CD4-positive, CD25-positive, alpha-beta regulatory T cell (primary cell): ENCODE measurements at regions not wholly inside any gene's neighbourhood (a gene's known extent, or its start where the extent isn't known, plus 50 kb on each side); places are given as distances from the start of the nearest gene placed in this dataset.
"Not testable (repeated sequence)": the region's sequence is repeated elsewhere in the genome, so short reads cannot be mapped to it uniquely, and the experiment has no call there.

ENCODE experiments used
- ATAC-seq, 2 donors: fragments of 150-1000 bp; cut with Tn5 transposase; one replicate each; pipeline ENCODE4 v1.10.0; 2021; ENCODE audit warnings: low read depth in 2 of 2, moderate number of reproducible peaks in 2 of 2, moderate library complexity in 1 of 2
- DNase-seq, 3 donors: peaks; one replicate each; pipeline versions ENCODE4 v3.0.0 to v3.0.0-alpha.2; 2012 to 2022; ENCODE audit warnings: mixed read lengths in 1 of 3
- H3K27ac ChIP-seq: one replicate; pipeline ENCODE4 v1.7.0; 2013; ENCODE audit warnings: mild to moderate bottlenecking, low read length; ENCODE audit not compliant: insufficient read depth, poor library complexity, severe bottlenecking
- H3K27me3 ChIP-seq: one replicate; pipeline ENCODE4 v1.7.0; 2013; ENCODE audit warnings: low read length; ENCODE audit not compliant: control insufficient read depth, insufficient read depth
- H3K36me3 ChIP-seq: one replicate; pipeline ENCODE4 v1.7.0; 2013; ENCODE audit warnings: mild to moderate bottlenecking, low read length, moderate library complexity; ENCODE audit not compliant: control insufficient read depth, insufficient read depth
- H3K4me1 ChIP-seq: 2 replicates; pipeline ENCODE4 v1.7.0; 2013; ENCODE audit warnings: mild to moderate bottlenecking, low read length; ENCODE audit not compliant: insufficient read depth, control insufficient read depth, poor library complexity, severe bottlenecking
- H3K4me3 ChIP-seq: one replicate; pipeline ENCODE4 v1.7.0; 2013; ENCODE audit warnings: low read depth, mild to moderate bottlenecking, low read length, moderate library complexity
- H3K9me3 ChIP-seq, 2 experiments: 1 replicate in 1 of 2; 2 replicates in 1 of 2; pipeline ENCODE4 v1.7.0; 2013; ENCODE audit warnings: low read length in 2 of 2, mild to moderate bottlenecking in 1 of 2, moderate library complexity in 1 of 2; ENCODE audit not compliant: control insufficient read depth in 2 of 2
- H3K27ac Mint-ChIP-seq, 3 donors: one replicate each; pipeline ENCODE4 v1.8.0; 2020 to 2022; ENCODE audit warnings: mild to moderate bottlenecking in 3 of 3, mixed read lengths in 3 of 3, moderate library complexity in 2 of 3
- H3K27me3 Mint-ChIP-seq: one replicate; pipeline ENCODE4 v1.8.0; 2022; ENCODE audit warnings: mild to moderate bottlenecking, mixed read lengths
- H3K36me3 Mint-ChIP-seq: one replicate; pipeline ENCODE4 v1.8.0; 2020; ENCODE audit warnings: mixed read lengths
- H3K4me1 Mint-ChIP-seq, 4 donors: one replicate each; pipeline ENCODE4 v1.8.0; 2020 to 2022; ENCODE audit warnings: mixed read lengths in 4 of 4, mild to moderate bottlenecking in 1 of 4
- H3K4me3 Mint-ChIP-seq, 4 donors: one replicate each; pipeline ENCODE4 v1.8.0; 2020 to 2022; ENCODE audit warnings: mild to moderate bottlenecking in 4 of 4, mixed read lengths in 4 of 4, moderate library complexity in 3 of 4
- H3K9me3 Mint-ChIP-seq, 7 donors: one replicate each; pipeline ENCODE4 v1.8.0; 2020 to 2022; ENCODE audit warnings: mixed read lengths in 7 of 7, mild to moderate bottlenecking in 3 of 7, moderate library complexity in 2 of 7

DNA sequence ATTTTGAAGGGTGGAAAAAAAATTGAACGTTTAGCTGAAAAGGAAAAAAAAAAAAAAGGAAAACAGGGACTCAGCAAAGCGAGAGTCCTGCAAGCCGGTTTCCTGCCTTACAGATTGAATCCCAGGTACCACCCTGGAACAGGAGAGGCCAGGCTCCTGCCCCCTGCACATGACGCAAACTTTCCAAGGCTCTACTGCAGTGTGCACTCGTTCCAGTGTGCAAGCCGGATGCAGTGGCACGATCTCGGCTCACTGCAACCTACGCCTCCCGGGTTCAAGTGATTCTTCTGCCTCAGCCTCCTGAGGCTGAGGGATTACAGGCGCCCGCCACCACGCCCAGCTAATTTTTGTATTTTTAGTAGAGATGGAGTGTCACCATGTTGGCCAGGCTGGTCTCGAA lies 618.7 kb upstream of the CDH10 start:
- H3K4me3 Mint-ChIP-seq, DNase-seq, ATAC-seq: not testable (repeated sequence)

DNA sequence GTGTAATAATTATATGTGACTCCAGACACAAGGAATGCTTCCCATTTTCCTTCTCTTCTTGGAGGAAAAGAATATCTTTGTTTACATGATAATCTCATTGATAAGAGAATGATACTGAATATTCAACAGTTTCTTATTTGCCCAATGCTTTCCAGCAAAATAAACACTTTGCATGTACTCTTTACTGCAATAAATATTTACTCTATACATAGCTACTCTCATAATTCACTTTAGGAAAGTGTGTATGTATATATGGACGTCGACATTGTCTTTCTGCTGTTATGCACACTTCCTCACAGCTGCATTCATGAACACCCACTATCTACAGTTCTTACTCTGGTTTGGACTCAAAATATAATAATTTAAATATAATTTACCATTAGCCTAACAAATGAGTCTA lies 617.4 kb upstream of the CDH10 start:
- peaks cover 0 to 2% of the 10 kb centered on the region in 2 experiments for H3K9me3 ChIP-seq
- no peak overlapping the region for H3K4me3 Mint-ChIP-seq
- no peak overlapping the region for H3K27ac Mint-ChIP-seq
- H3K36me3 Mint-ChIP-seq, result no peaks in the 10 kb centered on the region
- H3K36me3 ChIP-seq, result no peaks in the 10 kb centered on the region
- ATAC-seq (no peak), DNase-seq (no peak)
- H3K9me3 Mint-ChIP-seq, result peaks cover 2 to 28% (median 5%) of the 10 kb centered on the region in 7 donors
- no peaks in the 10 kb centered on the region for H3K4me1 Mint-ChIP-seq
- no peaks in the 10 kb centered on the region for H3K27me3 Mint-ChIP-seq
- H3K27ac ChIP-seq, result no peak overlapping the region
- no peak overlapping the region for H3K4me3 ChIP-seq
- no peaks in the 10 kb centered on the region for H3K4me1 ChIP-seq
- no peaks in the 10 kb centered on the region for H3K27me3 ChIP-seq

More for the DNA sequence above, 618.7 kb upstream of the CDH10 start:
- H3K9me3 Mint-ChIP-seq, result peaks cover 2 to 37% (median 5%) of the 10 kb centered on the region in 7 donors
- not testable (repeated sequence) for H3K27ac ChIP-seq, H3K27ac Mint-ChIP-seq, H3K4me3 ChIP-seq, H3K27me3 ChIP-seq, H3K4me1 Mint-ChIP-seq, H3K27me3 Mint-ChIP-seq, H3K4me1 ChIP-seq, H3K36me3 Mint-ChIP-seq, H3K36me3 ChIP-seq, H3K9me3 ChIP-seq

GRCh38 chr5:25255128-25255527 lies 610.4 kb upstream of the CDH10 start:
- ATAC-seq (no peak), DNase-seq (no peak)
- H3K9me3 ChIP-seq, result peaks cover 0 to 9% of the 10 kb centered on the region in 2 experiments
- Mint-ChIP-seq H3K4me1 (no peaks in the 10 kb centered on the region), H3K27ac (no peak overlapping the region), H3K36me3 (no peaks in the 10 kb centered on the region), H3K9me3 (peaks cover 2 to 44% (median 6%) of the 10 kb centered on the region in 7 donors), H3K4me3 (no peak overlapping the region), H3K27me3 (no peaks in the 10 kb centered on the region)
- no peak overlapping the region for H3K27ac ChIP-seq
- no peak overlapping the region for H3K4me3 ChIP-seq
- no peaks in the 10 kb centered on the region for H3K4me1 ChIP-seq
- H3K36me3 ChIP-seq, result no peaks in the 10 kb centered on the region
- no peaks in the 10 kb centered on the region for H3K27me3 ChIP-seq

DNA sequence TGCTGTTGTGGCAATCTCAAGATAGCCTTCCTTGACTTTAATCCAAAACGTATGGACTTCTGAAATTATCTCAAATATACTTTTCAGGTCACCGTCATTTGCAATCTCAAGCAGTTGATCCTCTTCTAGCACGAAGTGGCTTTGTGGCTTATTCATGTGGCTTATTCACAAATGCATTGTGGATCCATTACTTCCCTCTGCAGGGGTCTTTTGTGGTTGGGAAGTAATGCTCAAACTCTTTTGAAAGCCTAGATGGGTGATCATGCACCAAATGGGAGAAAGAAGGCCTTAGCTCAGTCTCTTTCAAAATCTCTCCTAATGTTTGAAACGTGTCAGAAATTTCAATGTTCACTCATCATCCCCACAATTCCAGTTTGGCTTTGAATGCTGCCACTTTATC lies 597.2 kb upstream of the CDH10 start:
- H3K27ac ChIP-seq, result no peak overlapping the region
- no peaks in the 10 kb centered on the region for H3K36me3 Mint-ChIP-seq
- peaks cover 6 to 11% of the 10 kb centered on the region in 2 experiments for H3K9me3 ChIP-seq
- H3K27ac Mint-ChIP-seq, result no peak overlapping the region
- H3K36me3 ChIP-seq, result no peaks in the 10 kb centered on the region
- no peaks in the 10 kb centered on the region for H3K27me3 ChIP-seq
- ATAC-seq, result no peak
- no peaks in the 10 kb centered on the region for H3K4me1 Mint-ChIP-seq
- H3K9me3 Mint-ChIP-seq, result peaks cover 6 to 28% (median 10%) of the 10 kb centered on the region in 7 donors
- H3K4me3 ChIP-seq, result no peak overlapping the region
- no peaks in the 10 kb centered on the region for H3K4me1 ChIP-seq
- H3K4me3 Mint-ChIP-seq, result no peak overlapping the region
- DNase-seq, result no peak
- no peaks in the 10 kb centered on the region for H3K27me3 Mint-ChIP-seq

GRCh38 chr5:25238720-25239119 lies 593.9 kb upstream of the CDH10 start:
- H3K4me1 Mint-ChIP-seq, DNase-seq, H3K27me3 Mint-ChIP-seq, H3K36me3 Mint-ChIP-seq, H3K27ac ChIP-seq, H3K4me1 ChIP-seq, H3K27ac Mint-ChIP-seq, H3K4me3 Mint-ChIP-seq, H3K36me3 ChIP-seq, ATAC-seq, H3K4me3 ChIP-seq, H3K27me3 ChIP-seq: not testable (repeated sequence)
- peaks cover 3 to 36% (median 8%) of the 10 kb centered on the region in 7 donors for H3K9me3 Mint-ChIP-seq
- peaks cover 4 to 15% of the 10 kb centered on the region in 2 experiments for H3K9me3 ChIP-seq

DNA sequence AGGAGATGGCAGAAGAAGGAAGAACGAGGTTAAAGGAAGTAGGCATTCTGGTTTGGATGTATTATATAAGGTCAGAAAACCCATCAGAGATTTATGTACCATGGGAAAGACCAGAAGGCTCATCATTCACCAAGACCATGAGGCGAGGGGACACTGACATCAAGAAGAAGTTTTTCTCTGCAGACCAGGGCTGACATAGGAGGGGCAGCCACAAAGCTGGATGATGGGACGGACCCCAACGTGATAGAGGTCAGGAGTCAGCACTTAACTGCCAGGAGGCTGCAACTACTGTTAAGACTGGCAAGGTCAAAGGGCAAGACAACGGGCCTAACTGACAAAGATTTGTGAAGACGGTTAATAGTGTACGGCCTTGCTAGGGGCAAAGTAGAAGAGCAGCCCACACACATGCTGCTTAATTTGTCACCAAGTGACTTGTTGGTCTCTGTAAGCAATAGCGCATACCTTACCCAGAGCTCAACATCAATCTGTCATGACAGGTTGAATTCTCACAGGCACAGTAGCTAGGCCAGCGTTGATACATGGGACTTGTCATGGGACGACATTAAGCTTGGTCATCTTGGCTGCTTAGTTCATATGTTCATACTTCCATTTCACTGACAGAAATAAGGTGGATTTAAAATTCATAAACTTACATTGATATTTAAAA lies 579.7 kb upstream of the CDH10 start:
- Mint-ChIP-seq H3K9me3 (peaks cover 0 to 8% (median 4%) of the 10 kb centered on the region in 7 donors), H3K4me1 (no peaks in the 10 kb centered on the region), H3K4me3 (no peak overlapping the region), H3K27ac (no peak overlapping the region), H3K27me3 (no peaks in the 10 kb centered on the region), H3K36me3 (no peaks in the 10 kb centered on the region)
- no peaks in the 10 kb centered on the region for H3K36me3 ChIP-seq
- DNase-seq, result no peak
- H3K9me3 ChIP-seq, result peaks cover 0 to 7% of the 10 kb centered on the region in 2 experiments
- ATAC-seq, result no peak
- H3K27ac ChIP-seq, result no peak overlapping the region
- no peaks in the 10 kb centered on the region for H3K27me3 ChIP-seq
- H3K4me1 ChIP-seq, result no peaks in the 10 kb centered on the region
- H3K4me3 ChIP-seq, result no peak overlapping the region

- not testable (repeated sequence) for H3K27me3 ChIP-seq, H3K27me3 Mint-ChIP-seq, H3K4me3 ChIP-seq, H3K36me3 ChIP-seq, H3K36me3 Mint-ChIP-seq, H3K4me3 Mint-ChIP-seq, H3K4me1 Mint-ChIP-seq, H3K27ac Mint-ChIP-seq, ATAC-seq, H3K4me1 ChIP-seq, H3K27ac ChIP-seq, H3K9me3 ChIP-seq, DNase-seq
- peaks cover 0 to 19% (median 12%) of the 10 kb centered on the region in 7 donors for H3K9me3 Mint-ChIP-seq
These were observed 555.1 kb upstream of the CDH10 start for GRCh38 chr5:25199902-25200301.

DNA sequence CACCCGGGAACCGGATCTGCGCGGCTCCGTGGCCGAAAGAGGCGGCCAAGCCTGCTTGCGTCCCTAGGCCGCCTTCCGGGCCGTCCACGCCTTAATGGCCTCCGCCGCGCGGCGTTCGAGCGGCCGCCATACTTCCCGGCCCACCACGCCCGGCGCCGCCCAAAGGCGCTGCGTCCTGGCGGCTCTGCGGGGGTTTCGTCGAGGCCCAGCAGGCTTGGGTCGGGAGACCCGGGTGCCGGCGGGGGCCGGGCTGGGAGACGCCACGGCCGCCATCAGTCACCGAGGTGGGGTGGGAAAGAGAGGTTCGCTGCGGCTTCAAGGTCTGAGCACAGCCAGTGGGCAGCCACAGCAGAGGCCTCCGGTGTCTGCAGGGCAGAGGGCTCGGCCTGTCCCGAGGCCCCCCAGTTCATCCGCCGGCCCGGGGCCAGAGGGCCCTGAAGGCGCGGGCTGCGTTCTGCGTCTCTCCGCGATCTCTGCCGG lies 545.8 kb upstream of the CDH10 start:
- no peak overlapping the region for H3K4me3 ChIP-seq
- no peak overlapping the region for H3K4me3 Mint-ChIP-seq
- no peak for DNase-seq
- H3K27me3 Mint-ChIP-seq, result no peaks in the 10 kb centered on the region
- peaks cover 0 to 27% (median 6%) of the 10 kb centered on the region in 7 donors for H3K9me3 Mint-ChIP-seq
- peaks cover 4 to 7% of the 10 kb centered on the region in 2 experiments for H3K9me3 ChIP-seq
- H3K36me3 ChIP-seq, result no peaks in the 10 kb centered on the region
- no peak overlapping the region for H3K27ac Mint-ChIP-seq
- no peak for ATAC-seq
- no peaks in the 10 kb centered on the region for H3K27me3 ChIP-seq
- H3K36me3 Mint-ChIP-seq, result no peaks in the 10 kb centered on the region
- H3K4me1 Mint-ChIP-seq, result no peaks in the 10 kb centered on the region
- no peak overlapping the region for H3K27ac ChIP-seq
- no peaks in the 10 kb centered on the region for H3K4me1 ChIP-seq
